ENCODE measurements at regions not wholly inside any gene's neighbourhood (a gene's known extent, or its start where the extent isn't known, plus 50 kb on each side); places are given as distances from the start of the nearest gene placed in this dataset.

GRCh38 chr14:97618401-97618800, 821.2 kb downstream of the VRK1 start:
- Histone ChIP-seq H4K20me1 (ENCODE audit: insufficient read depth) (no peaks in the 10 kb centered on the region), H3K4me3 (ENCODE audit: low read depth in 2 of 2, low read length in 1 of 2) (no peak overlapping the region), H3K4me1 (ENCODE audit: control insufficient read depth in 1 of 2, insufficient read depth in 2 of 2, low read depth in 1 of 2, low read length in 1 of 2) (no peaks in the 10 kb centered on the region), H3F3A (replicated peaks; ENCODE audit: insufficient read depth) (no peaks in the 10 kb centered on the region), H3K9me3 (0 out of 2 replicates have a peak, but pooled peaks cover 5% of the 10 kb centered on the region), H3K9ac (no peak overlapping the region), H3K4me2 (no peak overlapping the region), H3K27ac (ENCODE audit: low read depth in 2 of 2, low read length in 1 of 2) (no peak overlapping the region), H3K79me2 (ENCODE audit: insufficient read depth) (no peaks in the 10 kb centered on the region), H3K27me3 (ENCODE audit: insufficient read depth) (no peaks in the 10 kb centered on the region), H2AFZ (ENCODE audit: low read depth) (no peak overlapping the region), H3K36me3 (replicated peaks in 1 of 2; ENCODE audit: control insufficient read depth in 1 of 2, insufficient read depth in 2 of 2, low read length in 1 of 2) (no peaks in the 10 kb centered on the region), H3K9me2 (no peaks in the 10 kb centered on the region)
- CTCF ChIA-PET: no interaction called here
- POLR2A ChIA-PET: no interaction called here
- no peak for DNase-seq
- TF ChIP-seq MAX (IDR thresholded peaks at IDR 0.05; ENCODE audit: low read depth) (no peak), RXRA (IDR thresholded peaks at IDR 0.05; ENCODE audit: borderline replicate concordance, low read depth) (no peak), FOSL2 (IDR thresholded peaks at IDR 0.05; ENCODE audit: borderline replicate concordance, low read depth) (no peak), POLR2AphosphoS5 (IDR thresholded peaks at IDR 0.05; ENCODE audit: low read depth, low read length) (no peak), SMC3 (IDR thresholded peaks at IDR 0.05; ENCODE audit: low read depth, low read length) (no peak), YY1 (IDR thresholded peaks at IDR 0.05; ENCODE audit: low read depth) (no peak), ZBTB33 (IDR thresholded peaks at IDR 0.05; ENCODE audit: borderline replicate concordance, low read depth) (no peak), MXI1 (IDR thresholded peaks at IDR 0.05; ENCODE audit: low read depth, low read length) (no peak)
- WGBS (ENCODE audit: low lambda C conversion rate): 18% methylated on average over 3 of the region's 3 CpGs

- POLR2A ChIA-PET: no interaction called here
These were observed 821.9 kb downstream of the VRK1 start for GRCh38 chr14:97618917-97619690.

More at GRCh38 chr14:97618917-97619690, 821.9 kb downstream of the VRK1 start:
- Histone ChIP-seq H3K79me2 (ENCODE audit: insufficient read depth) (no peaks in the 10 kb centered on the region), H3K9ac (no peak overlapping the region), H3K4me1 (ENCODE audit: control insufficient read depth in 1 of 2, insufficient read depth in 2 of 2, low read depth in 1 of 2, low read length in 1 of 2) (no peaks in the 10 kb centered on the region), H3K27ac (ENCODE audit: low read depth in 2 of 2, low read length in 1 of 2) (no peak overlapping the region), H2AFZ (ENCODE audit: low read depth) (no peak overlapping the region), H3K36me3 (replicated peaks in 1 of 2; ENCODE audit: control insufficient read depth in 1 of 2, insufficient read depth in 2 of 2, low read length in 1 of 2) (no peaks in the 10 kb centered on the region), H3K4me2 (no peak overlapping the region), H3F3A (replicated peaks; ENCODE audit: insufficient read depth) (no peaks in the 10 kb centered on the region), H3K9me3 (no peaks in the 10 kb centered on the region), H3K4me3 (ENCODE audit: low read depth in 2 of 2, low read length in 1 of 2) (no peak overlapping the region), H3K9me2 (no peaks in the 10 kb centered on the region), H3K27me3 (ENCODE audit: insufficient read depth) (no peaks in the 10 kb centered on the region), H4K20me1 (ENCODE audit: insufficient read depth) (no peaks in the 10 kb centered on the region)
- TF ChIP-seq RFX5 (IDR thresholded peaks at IDR 0.05; ENCODE audit: low read length) (no peak), ZBTB33 (IDR thresholded peaks at IDR 0.05; ENCODE audit: borderline replicate concordance, low read depth) (no peak), TCF12 (IDR thresholded peaks at IDR 0.05) (no peak), RXRA (IDR thresholded peaks at IDR 0.05; ENCODE audit: borderline replicate concordance, low read depth) (no peak), NFIC (IDR thresholded peaks at IDR 0.05; ENCODE audit: borderline replicate concordance) (no peak), CHD2 (IDR thresholded peaks at IDR 0.05; ENCODE audit: low read length, partially characterized antibody) (no peak), MXI1 (IDR thresholded peaks at IDR 0.05; ENCODE audit: low read depth, low read length) (no peak), SIN3A (IDR thresholded peaks at IDR 0.05; ENCODE audit: borderline replicate concordance, low read depth, low read length) (no peak), GABPA (IDR thresholded peaks at IDR 0.05; ENCODE audit: low read depth) (no peak), FOXJ3 (CRISPR knock-in tag; IDR thresholded peaks at IDR 0.05) (no peak), TEAD4 (IDR thresholded peaks at IDR 0.05; ENCODE audit: borderline replicate concordance, insufficient read depth) (no peak), JUND (IDR thresholded peaks at IDR 0.05) (no peak), YY1 (IDR thresholded peaks at IDR 0.05; ENCODE audit: low read depth) (no peak), POLR2AphosphoS5 (IDR thresholded peaks at IDR 0.05; ENCODE audit: low read depth, low read length) (no peak), EP300 (IDR thresholded peaks at IDR 0.05; ENCODE audit: borderline replicate concordance in 1 of 2, low read depth in 1 of 2, low read length in 1 of 2) (no peak), USF2 (IDR thresholded peaks at IDR 0.05; ENCODE audit: borderline replicate concordance, low read depth, low read length) (no peak), TAF1 (IDR thresholded peaks at IDR 0.05; ENCODE audit: borderline replicate concordance, low read depth, low read length) (no peak), PBX3 (IDR thresholded peaks at IDR 0.05) (no peak), MEF2A (IDR thresholded peaks at IDR 0.05; ENCODE audit: borderline replicate concordance, low read depth) (no peak)
- 0% methylated on average over 1 of the region's 1 CpG for WGBS (ENCODE audit: low lambda C conversion rate)
- DNase-seq: no peak
- CTCF ChIA-PET: no interaction called here

All from SK-N-SH (cell line).